D721Med (cell line): ENCODE measurements at regions not wholly inside any gene's neighbourhood (a gene's known extent, or its start where the extent isn't known, plus 50 kb on each side); places are given as distances from the start of the nearest gene placed in this dataset.

Experiments used
- DNase-seq: peaks from one replicate; pipeline ENCODE4 v3.0.0; 2011; ENCODE audit warnings: low spot score; ENCODE audit not compliant: insufficient read length
- FAIRE-seq: peaks from 2 replicates; lab custom pipeline; 2011; peaks lifted over from hg19 to GRCh38; lab: Jason Lieb, UNC
- TF ChIP-seq, protein P1 (sequence below): IDR thresholded peaks from 2 replicates; pipeline ENCODE4 v1.5.1; 2012; ENCODE audit warnings: mild to moderate bottlenecking, control low read depth; ENCODE audit not compliant: insufficient read depth; ENCODE audit errors: missing control alignments

DNA sequence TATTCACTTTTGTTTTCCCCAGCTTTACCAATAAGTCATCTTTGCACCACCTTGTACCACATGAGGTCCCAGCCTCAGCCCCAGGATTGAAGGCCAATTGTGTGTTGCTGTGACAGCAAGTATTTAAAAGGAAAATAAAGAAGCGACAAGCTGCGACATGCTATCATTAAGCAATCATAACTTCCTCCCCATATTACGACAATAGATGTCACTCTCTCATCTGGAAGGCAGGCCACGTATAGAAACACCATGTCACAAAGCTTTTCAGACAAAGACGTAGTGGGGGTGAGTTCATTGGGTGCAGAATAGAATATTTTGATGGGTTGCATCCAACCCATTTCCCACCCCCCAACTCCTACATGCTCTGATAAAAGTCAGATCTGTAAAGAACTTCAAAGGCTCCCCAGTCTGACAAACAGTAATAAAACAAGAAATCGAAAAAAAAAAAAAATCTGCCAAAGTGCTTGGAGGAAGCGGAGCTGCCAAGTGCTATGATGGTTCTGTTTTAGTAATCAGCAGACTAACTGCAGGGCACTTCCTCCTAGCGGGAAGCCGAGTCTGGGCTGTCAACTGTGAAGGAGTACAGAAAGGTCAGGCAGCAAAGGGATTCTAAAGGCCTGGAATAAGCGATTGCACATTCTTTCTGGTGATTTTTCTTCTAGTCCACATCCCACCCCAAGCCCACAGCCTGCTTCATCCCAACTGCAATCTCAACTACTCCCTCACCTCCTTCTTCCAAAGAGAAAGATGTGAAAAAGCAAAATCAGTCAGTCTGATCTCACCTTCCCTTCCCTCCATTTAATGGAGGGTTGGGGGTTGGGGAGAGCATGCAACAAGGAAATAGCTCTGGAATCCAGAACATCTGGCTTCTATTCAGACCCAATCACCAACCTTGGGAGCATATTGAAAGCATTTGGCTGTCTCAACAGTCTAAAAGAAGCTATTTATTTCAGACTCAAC lies 131.4 kb upstream of the UBASH3B start:
- FAIRE-seq (no peak), DNase-seq (no peak)
- TF ChIP-seq, protein P1, sequence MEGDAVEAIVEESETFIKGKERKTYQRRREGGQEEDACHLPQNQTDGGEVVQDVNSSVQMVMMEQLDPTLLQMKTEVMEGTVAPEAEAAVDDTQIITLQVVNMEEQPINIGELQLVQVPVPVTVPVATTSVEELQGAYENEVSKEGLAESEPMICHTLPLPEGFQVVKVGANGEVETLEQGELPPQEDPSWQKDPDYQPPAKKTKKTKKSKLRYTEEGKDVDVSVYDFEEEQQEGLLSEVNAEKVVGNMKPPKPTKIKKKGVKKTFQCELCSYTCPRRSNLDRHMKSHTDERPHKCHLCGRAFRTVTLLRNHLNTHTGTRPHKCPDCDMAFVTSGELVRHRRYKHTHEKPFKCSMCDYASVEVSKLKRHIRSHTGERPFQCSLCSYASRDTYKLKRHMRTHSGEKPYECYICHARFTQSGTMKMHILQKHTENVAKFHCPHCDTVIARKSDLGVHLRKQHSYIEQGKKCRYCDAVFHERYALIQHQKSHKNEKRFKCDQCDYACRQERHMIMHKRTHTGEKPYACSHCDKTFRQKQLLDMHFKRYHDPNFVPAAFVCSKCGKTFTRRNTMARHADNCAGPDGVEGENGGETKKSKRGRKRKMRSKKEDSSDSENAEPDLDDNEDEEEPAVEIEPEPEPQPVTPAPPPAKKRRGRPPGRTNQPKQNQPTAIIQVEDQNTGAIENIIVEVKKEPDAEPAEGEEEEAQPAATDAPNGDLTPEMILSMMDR = no peak

GRCh38 chr11:122521626-122522025 lies 133.9 kb upstream of the UBASH3B start:
- no peak for FAIRE-seq
- DNase-seq = no peak
- TF ChIP-seq, protein P1 = no peak

GRCh38 chr11:122517403-122518379 lies 137.8 kb upstream of the UBASH3B start:
- DNase-seq (no peak), FAIRE-seq (no peak)
- TF ChIP-seq, protein P1 = no peak

- DNase-seq (no peak), FAIRE-seq (no peak)
- TF ChIP-seq, protein P1 = no peak
These were observed 138.8 kb upstream of the UBASH3B start for GRCh38 chr11:122516686-122517085.

- TF ChIP-seq, protein P1 = no peak
- FAIRE-seq (no peak), DNase-seq (no peak)
These were observed 141.5 kb upstream of the UBASH3B start for GRCh38 chr11:122513997-122514396.

DNA sequence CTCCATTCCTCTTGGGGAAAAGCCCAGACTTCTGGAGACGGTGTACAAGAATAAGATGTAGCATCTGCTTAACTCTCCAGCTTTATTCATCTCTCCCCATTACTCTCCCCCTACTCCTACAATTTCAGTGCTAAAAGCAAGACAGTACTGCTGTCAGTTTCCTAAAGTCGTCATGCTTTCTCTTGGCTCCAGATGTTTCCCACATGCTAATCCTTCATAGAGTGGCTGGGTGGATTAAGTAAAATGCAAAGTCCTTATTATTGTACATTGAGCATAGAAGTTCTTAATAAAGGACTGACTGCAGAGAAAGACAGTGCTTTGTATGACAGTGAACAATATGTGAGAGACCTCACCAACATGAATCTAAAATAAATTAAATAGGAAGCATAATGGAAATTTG lies 142.2 kb upstream of the UBASH3B start:
- TF ChIP-seq, protein P1 = no peak
- FAIRE-seq = no peak
- no peak for DNase-seq
